Left colon (tissue), 2 donors: ENCODE measurements at regions not wholly inside any gene's neighbourhood (a gene's known extent, or its start where the extent isn't known, plus 50 kb on each side); places are given as distances from the start of the nearest gene placed in this dataset.
A peak's percentile ranks its signal among the peaks of the same experiment; 100 is the strongest.

Experiments used
- ATAC-seq: fragments of 200-7000 bp; cut with Tn5 transposase; one replicate; pipeline ENCODE4 v1.9.1; 2020; ENCODE audit warnings: mild to moderate bottlenecking, moderate library complexity
- DNase-seq, 2 donors: peaks; one replicate each; pipeline ENCODE4 v3.0.0-alpha.2; 2020
- intact Hi-C, 2 donors: fragments of 100-400 bp; cut with DNase I in 1 of 2; cut with micrococcal nuclease in 1 of 2; formaldehyde crosslinking; loops; one replicate each; pipeline versions ENCODE4 v1.11.2 to v1.14.0; 2022; cut with DNase I, micrococcal nuclease
- donor health status: DM: no; HTN: no; CAD: no.
- donor health status: DM: yes; HTN: yes; CAD: no.

DNA sequence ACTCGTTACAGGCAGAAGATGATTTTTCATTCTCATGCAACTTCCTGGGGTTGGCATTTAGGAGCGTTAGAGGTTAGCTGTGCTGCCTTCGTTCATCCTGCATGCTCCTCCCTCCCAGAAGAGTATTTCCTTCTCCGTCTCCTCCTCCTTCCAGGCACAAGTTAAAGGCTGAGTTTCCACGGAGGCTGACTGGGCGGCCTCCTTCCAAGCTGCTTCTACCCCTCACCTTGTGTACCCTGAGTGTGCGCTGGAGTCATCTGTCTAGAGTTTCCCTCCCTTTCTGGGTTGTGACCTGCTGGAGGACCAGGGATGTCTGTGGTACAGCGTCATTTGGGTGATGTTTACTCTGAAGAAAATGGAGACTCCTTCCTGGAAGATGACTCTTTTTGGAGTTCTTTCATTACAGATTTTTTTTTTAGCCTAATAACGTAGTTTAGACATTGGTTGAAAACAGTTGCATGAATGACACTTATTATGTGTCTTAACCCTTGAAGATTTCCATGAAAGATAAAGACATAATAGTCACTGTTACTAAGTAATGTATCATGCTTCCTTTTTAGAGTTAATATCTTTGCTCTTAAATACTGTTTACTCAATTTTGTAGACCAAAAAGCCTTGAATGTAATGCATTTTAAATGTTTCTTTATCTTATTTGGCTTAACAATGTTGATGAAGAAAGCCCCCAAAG lies 146.9 kb downstream of the TENT4A start:
- intact Hi-C loops, result no loop called here
- DNase-seq (no peak), ATAC-seq (no peak)

DNA sequence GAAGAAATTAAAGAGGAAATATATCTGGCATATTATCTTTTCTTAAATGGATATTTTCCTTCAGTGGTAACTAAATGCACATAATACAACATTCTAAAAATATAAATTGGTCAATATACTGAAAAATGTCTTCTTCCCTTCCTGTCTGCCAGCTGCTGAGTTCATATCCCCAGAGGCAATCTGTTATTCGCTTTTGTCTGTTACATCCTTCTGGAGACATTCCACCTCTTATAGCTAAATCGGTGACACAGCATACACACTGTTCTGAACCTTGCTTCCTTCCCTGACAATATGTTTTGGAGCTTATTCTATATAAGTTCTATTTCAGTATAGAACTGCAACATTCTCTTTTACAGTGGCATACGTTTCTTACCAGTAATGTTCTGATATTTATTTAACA lies 147.8 kb downstream of the TENT4A start:
- DNase-seq (no peak), ATAC-seq (no peak)
- intact Hi-C loops, result no loop called here

DNA sequence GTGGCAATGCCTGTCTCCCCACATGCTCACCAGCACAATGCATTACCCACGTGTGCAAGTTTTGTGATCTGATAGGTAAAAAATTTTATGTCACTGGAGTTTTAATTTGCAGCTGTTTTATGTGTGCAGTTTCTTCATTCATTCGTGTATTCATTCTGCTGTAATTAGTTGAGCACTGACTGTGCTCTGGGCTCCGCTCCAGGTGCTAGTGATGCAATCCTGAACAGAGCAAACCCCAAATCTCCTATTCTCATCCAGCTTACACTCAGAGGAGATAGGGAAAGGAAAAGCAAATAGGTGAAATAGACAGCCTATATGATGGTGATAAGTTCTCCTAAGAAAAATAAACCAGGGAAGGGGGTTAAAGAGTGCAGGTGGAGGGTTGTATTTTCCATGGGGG lies 148.4 kb downstream of the TENT4A start:
- DNase-seq (no peak), ATAC-seq (no peak)
- intact Hi-C loops, result no loop called here

- no peak for ATAC-seq
Observed at GRCh38 chr5:6862306-6862705, 149.1 kb downstream of the TENT4A start.

GRCh38 chr5:6867712-6868111 lies 154.5 kb downstream of the TENT4A start:
- DNase-seq (no peak), ATAC-seq (no peak)
- intact Hi-C loops, result no loop called here

More at GRCh38 chr5:6862306-6862705, 149.1 kb downstream of the TENT4A start:
- no peak for DNase-seq
- intact Hi-C loops, result no loop called here

DNA sequence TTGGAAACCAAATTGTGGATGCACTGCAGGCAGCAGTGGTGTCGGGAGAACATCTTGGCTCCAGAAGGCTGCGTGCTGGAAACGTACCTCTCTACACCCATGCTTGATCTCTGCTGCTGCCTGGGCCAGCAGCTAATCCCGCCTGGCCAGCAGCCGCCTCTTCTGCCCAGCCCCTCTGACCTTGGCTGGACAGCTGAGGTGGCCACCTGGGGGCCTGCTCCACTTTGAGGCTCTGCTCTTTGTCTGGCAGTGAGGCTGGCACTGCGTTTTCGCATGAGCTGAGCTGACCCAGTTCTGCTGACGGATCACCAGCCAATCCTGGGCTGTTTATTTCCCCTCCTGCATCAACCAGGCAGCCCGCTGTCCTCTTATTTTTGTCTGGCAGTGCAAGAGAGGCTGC lies 154.9 kb downstream of the TENT4A start:
- ATAC-seq (no peak), DNase-seq (peak in 1 of 2 donors; percentile 36)
- intact Hi-C loops, result no loop called here

- DNase-seq (no peak), ATAC-seq (no peak)
- intact Hi-C loops, result no loop called here
Observed at GRCh38 chr5:6868575-6869215, 155.5 kb downstream of the TENT4A start.

- intact Hi-C loops, result no loop called here
- DNase-seq, result no peak
Observed at GRCh38 chr5:6869677-6870076, 156.4 kb downstream of the TENT4A start.

GRCh38 chr5:6872441-6873160 lies 159.4 kb downstream of the TENT4A start:
- intact Hi-C loops, result no loop called here
- ATAC-seq (no peak), DNase-seq (no peak)

More at GRCh38 chr5:6869677-6870076, 156.4 kb downstream of the TENT4A start:
- ATAC-seq, result no peak

- no peak for ATAC-seq
- intact Hi-C loops, result no loop called here
- no peak for DNase-seq
Observed at GRCh38 chr5:6873359-6873758, 160.1 kb downstream of the TENT4A start.

GRCh38 chr5:6875376-6875775 lies 162.1 kb downstream of the TENT4A start:
- DNase-seq (no peak), ATAC-seq (no peak)
- intact Hi-C loops, result no loop called here

DNA sequence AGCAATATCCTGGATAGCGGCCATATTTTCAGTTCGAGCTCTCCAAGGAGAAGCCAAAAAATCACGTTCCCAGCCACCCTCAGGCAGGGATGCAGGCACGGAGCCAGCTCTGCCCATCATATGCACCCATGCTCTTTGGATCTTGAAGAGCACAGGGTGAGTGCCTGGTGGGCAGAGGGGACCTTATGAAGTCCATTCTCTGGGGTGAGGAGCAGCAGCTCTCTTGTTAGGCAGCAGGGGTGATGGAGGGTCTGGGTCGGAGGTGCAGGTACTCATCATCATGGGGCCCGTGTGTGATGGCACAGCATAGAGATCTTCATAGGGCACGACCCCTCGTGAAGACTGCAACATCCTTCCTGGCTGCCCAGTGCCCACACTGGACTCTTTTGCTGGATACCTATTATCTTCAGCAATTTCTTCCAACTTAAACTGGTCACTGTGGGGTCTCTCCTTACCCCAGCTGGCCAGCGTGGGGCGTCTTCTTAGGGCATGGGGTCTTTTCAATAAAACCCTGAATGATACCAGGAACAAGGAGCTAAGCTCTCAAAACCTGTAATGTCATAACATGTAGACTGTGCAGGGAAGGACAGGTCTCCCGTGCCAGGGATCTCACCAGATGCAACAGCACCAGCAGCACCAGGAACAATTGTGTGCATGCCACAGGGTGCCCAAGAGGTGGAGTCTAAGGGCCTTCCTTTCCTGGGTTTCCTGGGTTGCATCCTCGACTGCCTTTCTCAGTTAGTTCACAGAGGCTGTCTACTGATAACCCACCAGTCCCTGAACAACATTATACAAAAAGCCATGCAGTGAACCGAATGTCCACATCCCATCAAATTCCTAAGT lies 165.0 kb downstream of the TENT4A start:
- intact Hi-C loops, result no loop called here
- ATAC-seq (no peak), DNase-seq (no peak)

DNA sequence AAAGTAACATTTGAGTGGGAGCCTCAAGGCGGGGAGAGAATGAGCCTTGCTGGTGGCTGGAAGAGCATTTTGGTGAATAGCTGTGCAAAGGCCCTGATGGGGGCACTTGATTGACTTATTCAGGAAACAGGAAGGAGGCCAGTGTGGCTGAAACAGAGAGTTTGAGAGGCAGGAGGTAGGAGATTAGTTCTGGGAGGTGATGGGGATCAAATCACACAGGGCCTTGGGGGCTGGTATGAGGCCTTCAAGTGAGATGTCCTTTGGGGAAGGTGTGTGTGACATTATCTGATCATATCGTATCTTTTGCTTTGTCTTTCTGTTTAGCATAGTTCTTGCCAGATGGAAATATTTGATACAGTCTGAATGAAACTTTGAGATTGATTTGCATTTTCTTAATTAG lies 172.3 kb downstream of the TENT4A start:
- ATAC-seq (no peak), DNase-seq (no peak)
- intact Hi-C loops, result no loop called here

GRCh38 chr5:6886866-6887265 lies 173.6 kb downstream of the TENT4A start:
- no peak for ATAC-seq
- intact Hi-C loops, result no loop called here
- DNase-seq, result no peak

GRCh38 chr5:6889030-6889429 lies 175.8 kb downstream of the TENT4A start:
- DNase-seq, result no peak

DNA sequence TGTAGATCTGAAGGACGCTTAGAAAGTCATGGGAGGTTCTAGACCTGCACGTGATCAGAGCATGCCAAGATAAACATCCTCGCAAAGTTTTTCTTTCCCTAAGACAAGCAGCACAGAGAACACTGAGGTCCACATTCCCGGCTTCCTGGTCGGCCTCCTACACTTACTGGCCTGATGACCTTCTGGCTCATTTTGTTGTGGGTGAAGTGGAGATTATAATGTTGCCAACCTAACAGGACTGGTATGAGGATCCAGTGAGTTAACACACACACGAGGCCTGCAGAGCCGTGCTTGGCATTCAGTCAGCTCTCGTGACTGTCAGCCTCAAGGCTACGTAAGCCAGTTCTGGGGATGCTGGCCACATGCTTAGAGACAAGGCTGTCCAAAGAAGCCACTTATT lies 186.0 kb downstream of the TENT4A start:
- DNase-seq (peak; percentile 14 to 55), ATAC-seq (peak; percentile 58)
- intact Hi-C loops, result no loop called here

More at GRCh38 chr5:6889030-6889429, 175.8 kb downstream of the TENT4A start:
- intact Hi-C loops, result no loop called here
- no peak for ATAC-seq

DNA sequence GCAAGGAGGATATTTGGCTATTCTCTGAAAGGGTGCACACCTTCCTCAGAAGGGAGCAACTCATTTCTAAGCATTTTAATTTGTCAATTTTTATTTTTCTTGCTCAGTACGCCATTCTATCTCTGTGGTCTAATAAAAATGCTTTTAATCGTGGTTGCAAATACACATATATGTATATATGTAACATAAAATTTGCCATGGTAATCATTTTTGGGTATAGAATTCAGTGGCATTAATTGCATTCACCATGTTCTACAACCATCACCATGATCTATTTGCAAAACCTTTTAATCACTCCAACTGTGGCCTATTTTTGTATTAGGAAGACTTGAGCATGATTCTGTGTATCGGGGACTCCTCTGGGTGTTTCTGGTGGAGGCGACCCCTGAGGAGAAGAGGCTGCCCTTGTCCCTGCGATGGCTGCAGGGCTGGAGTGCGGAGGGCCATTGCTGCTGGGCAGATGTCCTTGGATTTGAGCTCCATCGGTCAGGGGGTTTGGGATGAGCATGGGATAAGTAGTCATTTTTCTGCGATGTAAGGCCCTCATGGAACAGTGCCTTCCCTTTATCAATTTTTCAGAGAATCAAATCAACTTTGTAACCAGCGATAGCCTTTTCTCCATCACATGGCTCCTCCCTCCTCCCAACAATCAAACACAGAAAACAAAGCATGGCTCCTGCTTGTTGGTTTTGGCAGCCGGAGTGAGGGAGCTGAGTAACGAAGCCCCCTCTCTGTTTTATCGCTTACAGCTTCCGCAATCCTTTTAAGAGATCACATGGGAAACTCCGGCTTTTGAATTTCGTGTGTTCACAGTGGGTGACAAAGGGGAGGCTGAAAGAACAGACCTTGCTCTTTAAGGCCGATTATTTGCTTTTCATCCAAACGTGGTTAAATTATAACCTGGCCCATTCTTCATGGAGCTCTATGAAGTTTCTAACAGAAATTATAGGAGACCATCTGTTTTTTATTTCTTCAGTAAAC lies 187.3 kb downstream of the TENT4A start:
- DNase-seq (peak; percentile 7 to 33), ATAC-seq (peak; percentile 86)
- intact Hi-C loops, result no loop called here

- ATAC-seq (no peak), DNase-seq (no peak)
- intact Hi-C loops, result no loop called here
Observed at GRCh38 chr5:6902094-6902493, 188.9 kb downstream of the TENT4A start.
